CMK (cell line): ENCODE measurements at regions not wholly inside any gene's neighbourhood (a gene's known extent, or its start where the extent isn't known, plus 50 kb on each side); places are given as distances from the start of the nearest gene placed in this dataset.
"Not testable (repeated sequence)": the region's sequence is repeated elsewhere in the genome, so short reads cannot be mapped to it uniquely, and the experiment has no call there.

ENCODE experiments used
- DNase-seq: peaks from one replicate; pipeline ENCODE4 v3.0.0-alpha.2; 2010; ENCODE audit warnings: low read depth

- DNase-seq = no peak
These were observed 606.2 kb upstream of the VRK2 start for GRCh38 chr2:57440437-57440836.

DNA sequence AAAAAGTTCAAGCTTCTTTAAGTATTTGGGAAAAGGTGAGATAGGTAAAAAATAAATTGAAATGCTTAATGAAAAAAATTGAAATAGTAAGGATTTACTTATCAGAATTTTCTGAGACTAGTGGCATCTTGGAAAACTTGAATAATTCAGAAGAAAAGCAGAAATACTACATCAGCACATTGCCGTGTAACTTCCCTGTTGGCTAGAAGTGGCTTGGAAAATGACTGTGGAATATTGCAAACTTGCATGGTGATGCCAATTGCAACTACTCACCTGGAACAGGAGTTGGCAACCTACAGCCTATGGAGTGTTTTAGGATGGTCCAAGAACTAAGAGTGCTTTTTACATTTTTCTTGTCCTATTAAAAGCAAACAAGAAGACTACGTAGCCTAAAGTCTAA lies 603.5 kb upstream of the VRK2 start:
- DNase-seq = no peak

GRCh38 chr2:57443973-57444521 lies 602.6 kb upstream of the VRK2 start:
- DNase-seq = no peak

GRCh38 chr2:57444752-57445430 lies 601.7 kb upstream of the VRK2 start:
- DNase-seq = no peak

DNA sequence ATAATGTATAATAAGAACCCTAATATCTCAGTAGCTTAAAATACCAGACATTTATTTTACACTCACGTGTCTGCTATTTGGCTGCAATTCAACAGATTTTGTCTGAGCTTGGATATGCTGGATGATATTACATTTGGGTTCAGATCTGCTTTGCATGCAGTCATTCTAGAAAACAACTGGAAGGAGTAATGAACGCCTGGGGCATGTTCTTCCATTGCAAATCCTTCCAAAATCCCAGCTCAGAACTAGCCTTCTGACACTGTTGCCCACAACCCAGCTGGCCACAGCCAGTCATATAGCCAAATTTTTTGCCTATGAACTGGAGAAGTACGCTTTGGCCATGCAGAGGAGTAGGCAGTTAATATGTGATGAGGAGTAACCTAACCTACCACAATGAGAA lies 597.8 kb upstream of the VRK2 start:
- no peak for DNase-seq

- no peak for DNase-seq
These were observed 596.4 kb upstream of the VRK2 start for GRCh38 chr2:57450170-57450569.

DNA sequence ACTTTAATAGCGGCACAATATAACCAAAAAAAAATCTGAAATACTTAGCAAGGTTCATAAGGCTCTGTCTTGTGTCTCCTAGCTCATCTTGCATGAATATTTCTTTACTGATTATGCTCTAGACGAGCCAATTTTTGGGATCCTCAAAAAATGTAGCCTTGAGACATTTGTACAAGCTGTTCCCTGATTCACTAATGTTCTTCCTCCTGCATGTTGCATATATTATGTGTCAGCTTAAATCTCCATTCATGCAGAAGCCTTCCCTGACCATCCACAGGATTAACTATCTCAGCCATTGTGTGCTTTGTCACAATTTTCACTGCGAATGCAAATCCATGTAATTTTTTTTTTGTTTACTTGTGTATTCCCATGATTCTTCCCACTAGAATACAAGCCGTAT lies 594.0 kb upstream of the VRK2 start:
- no peak for DNase-seq

GRCh38 chr2:57453945-57454344 lies 592.7 kb upstream of the VRK2 start:
- DNase-seq = no peak

- DNase-seq = no peak
These were observed 586.0 kb upstream of the VRK2 start for GRCh38 chr2:57460396-57461276.

GRCh38 chr2:57461624-57462023 lies 585.0 kb upstream of the VRK2 start:
- no peak for DNase-seq

GRCh38 chr2:57465067-57465466 lies 581.5 kb upstream of the VRK2 start:
- no peak for DNase-seq

DNA sequence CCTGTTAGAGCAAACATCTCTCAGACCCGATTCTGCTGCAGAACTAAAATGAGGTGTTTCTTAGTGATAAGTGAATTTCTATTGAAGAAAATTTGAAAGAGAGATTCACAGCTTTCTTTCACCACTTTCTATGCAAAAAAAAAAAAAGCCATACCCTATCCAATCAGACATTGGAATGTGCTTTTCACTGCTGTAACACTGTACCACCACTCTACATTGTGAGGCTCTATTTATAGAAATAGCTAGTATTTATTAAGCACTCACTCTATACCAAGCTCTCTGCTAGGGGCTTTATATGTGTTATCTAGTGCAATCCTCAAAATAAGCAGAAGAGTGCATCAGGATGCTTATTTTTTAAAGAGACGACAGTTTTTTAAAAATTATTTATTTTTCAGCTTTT lies 580.6 kb upstream of the VRK2 start:
- DNase-seq = no peak

- DNase-seq = no peak
These were observed 571.2 kb upstream of the VRK2 start for GRCh38 chr2:57475391-57475790.

- DNase-seq = no peak
These were observed 566.6 kb upstream of the VRK2 start for GRCh38 chr2:57479981-57480380.

GRCh38 chr2:57488061-57488460 lies 558.5 kb upstream of the VRK2 start:
- no peak for DNase-seq

GRCh38 chr2:57490741-57491140 lies 555.9 kb upstream of the VRK2 start:
- DNase-seq = no peak

GRCh38 chr2:57491213-57491612 lies 555.4 kb upstream of the VRK2 start:
- DNase-seq = no peak

- DNase-seq = not testable (repeated sequence)
These were observed 552.6 kb upstream of the VRK2 start for GRCh38 chr2:57493966-57494365.

GRCh38 chr2:57497489-57498096 lies 549.0 kb upstream of the VRK2 start:
- DNase-seq = no peak

DNA sequence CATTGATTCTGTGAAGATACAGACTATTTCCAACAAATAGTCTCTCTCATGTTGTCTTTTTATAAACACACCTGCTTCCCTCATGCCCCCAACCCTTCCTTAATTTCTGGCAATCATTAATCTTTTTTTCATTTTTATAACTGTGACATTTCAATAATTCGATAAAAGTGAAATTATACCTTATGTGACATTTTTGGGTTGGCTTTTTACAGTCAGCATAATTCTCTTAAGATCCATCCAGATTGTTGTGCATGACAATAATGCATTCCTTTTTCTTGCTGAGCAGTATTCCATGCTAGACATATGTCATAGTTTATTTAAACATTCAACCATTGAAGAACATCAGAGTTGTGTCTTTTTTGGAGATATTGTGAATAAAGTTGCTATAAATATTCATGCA lies 541.8 kb upstream of the VRK2 start:
- no peak for DNase-seq

- DNase-seq = no peak
These were observed 537.4 kb upstream of the VRK2 start for GRCh38 chr2:57509189-57509588.

DNA sequence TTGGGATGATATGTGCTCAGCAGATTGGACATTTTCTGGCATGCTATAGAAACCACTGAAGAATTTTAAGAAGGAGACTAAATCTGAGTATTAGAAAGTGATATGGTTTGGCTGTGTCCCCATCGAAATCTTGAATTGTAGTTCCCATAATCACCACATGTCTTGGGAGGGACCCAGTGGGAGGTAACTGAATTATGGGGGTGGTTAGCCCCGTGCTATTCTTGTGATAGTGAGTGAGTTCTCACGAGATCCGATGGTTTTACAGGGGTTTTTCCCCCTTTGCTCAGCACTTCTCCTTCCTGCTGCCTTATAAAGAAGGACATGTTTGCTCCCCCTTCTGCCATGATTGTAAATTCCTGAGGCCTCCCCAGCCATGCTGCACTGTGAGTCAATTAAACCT lies 535.9 kb upstream of the VRK2 start:
- no peak for DNase-seq

GRCh38 chr2:57515366-57515765 lies 531.2 kb upstream of the VRK2 start:
- no peak for DNase-seq
